Endothelial cell of umbilical vein (primary cell): ENCODE measurements at regions not wholly inside any gene's neighbourhood (a gene's known extent, or its start where the extent isn't known, plus 50 kb on each side); places are given as distances from the start of the nearest gene placed in this dataset.

ENCODE experiments used
- BruUV-seq: library from RNA; stranded (reverse); fragments of 400-500 nt; replicated peaks from 2 replicates; lab custom pipeline; 2021; lab: Mats Ljungman, UMichigan
- CTCF ChIA-PET: fragments of 300-600, 350-600 bp; sonication (Branson Sonifier 250); formaldehyde crosslinking; loops from one replicate; lab custom pipeline; 2021; ENCODE audit warnings: antibody characterized with exemption, inconsistent platforms; lab: Charles Lee
- POLR2A ChIA-PET: fragments of 300-600, 350-600 bp; sonication (Branson Sonifier 250); formaldehyde crosslinking; loops from one replicate; lab custom pipeline; 2021; ENCODE audit warnings: antibody characterized with exemption, inconsistent platforms; lab: Charles Lee
- DNase-seq: peaks from one replicate; pipeline ENCODE4 v3.0.0-alpha.2; 2011; ENCODE audit warnings: low read depth, low spot score
- FAIRE-seq: peaks from 2 replicates; lab custom pipeline; 2011; peaks lifted over from hg19 to GRCh38; lab: Jason Lieb, UNC
- H2AFZ ChIP-seq: 2 replicates; pipeline ENCODE4 v1.6.0; 2012; ENCODE audit warnings: low read depth, low read length, control low read depth, inconsistent platforms
- H3K27ac ChIP-seq: 2 replicates; pipeline ENCODE4 v1.5.1; 2011; ENCODE audit warnings: low read depth, mild to moderate bottlenecking, control low read depth, low read length, moderate library complexity; ENCODE audit not compliant: insufficient read depth
- H3K27me3 ChIP-seq, 2 experiments: 2 replicates each; pipeline versions ENCODE4 v1.6.0 to v1.6.1; 2011; ENCODE audit warnings: low read length in 2 of 2, mixed read lengths in 1 of 2; ENCODE audit not compliant: control insufficient read depth in 2 of 2, insufficient read depth in 2 of 2
- H3K36me3 ChIP-seq, 2 experiments: 2 replicates in 1 of 2; 3 replicates in 1 of 2; pipeline ENCODE4 v1.5.1; 2011; ENCODE audit warnings: low read length in 2 of 2, mild to moderate bottlenecking in 1 of 2, moderate library complexity in 1 of 2; ENCODE audit not compliant: control insufficient read depth in 2 of 2, insufficient read depth in 2 of 2; ENCODE audit errors: extremely low read depth in 1 of 2
- H3K4me1 ChIP-seq: 3 replicates; pipeline ENCODE4 v1.5.1; 2011; ENCODE audit warnings: mild to moderate bottlenecking, low read length; ENCODE audit not compliant: control insufficient read depth, insufficient read depth; ENCODE audit errors: extremely low read depth
- H3K4me2 ChIP-seq: 2 replicates; pipeline ENCODE4 v1.6.1; 2011; ENCODE audit warnings: low read length, control low read depth, mixed read lengths; ENCODE audit not compliant: insufficient read depth
- H3K4me3 ChIP-seq, 3 experiments: fragments of 200-600 bp in 1 of 3; sonication (generic), shearing (Covaris generic) in 1 of 3; replicated peaks in 1 of 3; 2 replicates each; pipeline ENCODE4 v1.5.1; 2011 to 2016; ENCODE audit warnings: control low read depth in 3 of 3, low read length in 3 of 3, mild to moderate bottlenecking in 2 of 3, inconsistent platforms in 1 of 3, low read depth in 1 of 3, moderate library complexity in 1 of 3; ENCODE audit not compliant: insufficient read depth in 1 of 3
- H3K79me2 ChIP-seq: 2 replicates; pipeline ENCODE4 v1.6.0; 2012; ENCODE audit warnings: low read length, inconsistent platforms; ENCODE audit not compliant: control insufficient read depth, insufficient read depth
- H3K9ac ChIP-seq: replicated peaks from 2 replicates; pipeline ENCODE3; 2011; ENCODE audit warnings: low read length, control low read depth; ENCODE audit not compliant: insufficient read depth; ENCODE audit errors: extremely low read depth
- H3K9me1 ChIP-seq: replicated peaks from 3 replicates; pipeline ENCODE4 v1.6.0; 2011; ENCODE audit warnings: mild to moderate bottlenecking, low read length; ENCODE audit not compliant: control insufficient read depth, insufficient read depth; ENCODE audit errors: extremely low read depth
- H3K9me3 ChIP-seq: replicated peaks from 2 replicates; pipeline ENCODE4 v1.5.1; 2012; ENCODE audit warnings: low read length, inconsistent platforms; ENCODE audit not compliant: control insufficient read depth, insufficient read depth
- H4K20me1 ChIP-seq: replicated peaks from 2 replicates; pipeline ENCODE3; 2011; ENCODE audit warnings: mild to moderate bottlenecking, low read length; ENCODE audit not compliant: control insufficient read depth, insufficient read depth; ENCODE audit errors: extremely low read depth
- EZH2 ChIP-seq: IDR thresholded peaks from 2 replicates; pipeline ENCODE4 v1.6.1; 2012; ENCODE audit warnings: borderline replicate concordance, low read depth, mild to moderate bottlenecking, moderate library complexity, low read length, inconsistent platforms; ENCODE audit not compliant: severe bottlenecking
- FOS ChIP-seq: IDR thresholded peaks from 2 replicates; pipeline ENCODE4 v1.6.1; 2011; ENCODE audit warnings: mild to moderate bottlenecking, low read length, moderate library complexity, borderline replicate concordance; ENCODE audit not compliant: insufficient read depth
- GATA2 ChIP-seq: IDR thresholded peaks from 2 replicates; pipeline ENCODE4 v1.7.0; 2011; ENCODE audit warnings: low read depth, mild to moderate bottlenecking, moderate library complexity, mixed read lengths, low read length; ENCODE audit not compliant: insufficient read length, insufficient read depth
- JUN ChIP-seq: IDR thresholded peaks from 2 replicates; pipeline ENCODE4 v1.6.1; 2011; ENCODE audit warnings: borderline replicate concordance, low read depth; ENCODE audit not compliant: insufficient read length, insufficient read depth
- MYC ChIP-seq: IDR thresholded peaks from one replicate; pipeline ENCODE4 v1.6.1; 2011; ENCODE audit warnings: mild to moderate bottlenecking, low read depth, low read length
- POLR2A ChIP-seq: IDR thresholded peaks from 2 replicates; pipeline ENCODE4 v1.6.1; 2012; ENCODE audit warnings: low read depth, mild to moderate bottlenecking, control low read depth, low read length
- POLR2AphosphoS5 ChIP-seq: IDR thresholded peaks from 2 replicates; pipeline ENCODE4 v1.6.1; 2012; ENCODE audit warnings: low read depth, mild to moderate bottlenecking, control low read depth, low read length, moderate library complexity; ENCODE audit not compliant: insufficient read depth
- dilution Hi-C: fragments of 300-500 bp; cut with MboI; formaldehyde crosslinking; loops from one replicate; pipeline ENCODE4 v1.15.0; 2019; ENCODE audit warnings: low sequenced_read_pairs; ENCODE audit not compliant: extremely low pct_ligation_motif_present
- intact Hi-C: fragments of 100-400 bp; cut with micrococcal nuclease; formaldehyde crosslinking; loops from one replicate; pipeline ENCODE4 v1.10.0; 2022
- TF ChIP-seq, protein P1 (sequence below), 2 donors: IDR thresholded peaks; 1 replicate in 1 of 2; 2 replicates in 1 of 2; pipeline ENCODE4 v1.5.1; 2011; ENCODE audit warnings: low read length in 2 of 2, mild to moderate bottlenecking in 2 of 2, moderate library complexity in 2 of 2, control low read depth in 1 of 2, inconsistent platforms in 1 of 2, low read depth in 1 of 2; ENCODE audit not compliant: insufficient read depth in 1 of 2; ENCODE audit errors: extremely low read depth in 1 of 2
- TF ChIP-seq, protein P2 (sequence below): IDR thresholded peaks from 2 replicates; pipeline ENCODE4 v1.6.1; 2011; ENCODE audit not compliant: insufficient read depth, insufficient read length

DNA sequence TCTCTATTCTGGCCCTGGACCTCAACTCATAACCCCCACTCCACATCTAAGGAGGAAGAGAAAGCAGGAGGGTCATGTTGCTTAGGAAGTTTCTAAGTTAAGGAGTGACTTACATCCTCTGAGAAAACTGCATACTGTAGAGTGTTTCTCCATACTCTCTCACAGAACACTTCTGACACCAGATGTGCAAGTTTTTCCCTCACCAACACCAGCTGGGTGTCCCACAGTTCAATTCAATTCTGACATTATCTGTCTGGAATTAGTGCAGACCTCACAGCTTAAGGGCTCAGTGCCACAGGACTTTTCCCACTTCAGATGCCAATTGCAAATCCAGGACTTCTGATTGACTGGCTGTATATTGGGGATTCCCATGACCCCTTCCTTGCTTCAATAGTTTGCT lies 89.0 kb upstream of the SFRP2 start:
- ChIA-PET POLR2A (no interaction called here), CTCF (no interaction called here)
- Histone ChIP-seq H3K9me3 (peaks cover 3% of the 10 kb centered on the region), H3K36me3 (no peaks in the 10 kb centered on the region), H3K27me3 (no peaks in the 10 kb centered on the region), H3K9me1 (no peaks in the 10 kb centered on the region), H3K4me3 (no peak overlapping the region), H3K4me1 (no peaks in the 10 kb centered on the region), H2AFZ (no peak overlapping the region), H3K79me2 (no peaks in the 10 kb centered on the region), H3K9ac (no peak overlapping the region), H4K20me1 (no peaks in the 10 kb centered on the region), H3K4me2 (no peak overlapping the region), H3K27ac (no peak overlapping the region)
- DNase-seq (no peak), FAIRE-seq (no peak)
- TF ChIP-seq, protein P1, sequence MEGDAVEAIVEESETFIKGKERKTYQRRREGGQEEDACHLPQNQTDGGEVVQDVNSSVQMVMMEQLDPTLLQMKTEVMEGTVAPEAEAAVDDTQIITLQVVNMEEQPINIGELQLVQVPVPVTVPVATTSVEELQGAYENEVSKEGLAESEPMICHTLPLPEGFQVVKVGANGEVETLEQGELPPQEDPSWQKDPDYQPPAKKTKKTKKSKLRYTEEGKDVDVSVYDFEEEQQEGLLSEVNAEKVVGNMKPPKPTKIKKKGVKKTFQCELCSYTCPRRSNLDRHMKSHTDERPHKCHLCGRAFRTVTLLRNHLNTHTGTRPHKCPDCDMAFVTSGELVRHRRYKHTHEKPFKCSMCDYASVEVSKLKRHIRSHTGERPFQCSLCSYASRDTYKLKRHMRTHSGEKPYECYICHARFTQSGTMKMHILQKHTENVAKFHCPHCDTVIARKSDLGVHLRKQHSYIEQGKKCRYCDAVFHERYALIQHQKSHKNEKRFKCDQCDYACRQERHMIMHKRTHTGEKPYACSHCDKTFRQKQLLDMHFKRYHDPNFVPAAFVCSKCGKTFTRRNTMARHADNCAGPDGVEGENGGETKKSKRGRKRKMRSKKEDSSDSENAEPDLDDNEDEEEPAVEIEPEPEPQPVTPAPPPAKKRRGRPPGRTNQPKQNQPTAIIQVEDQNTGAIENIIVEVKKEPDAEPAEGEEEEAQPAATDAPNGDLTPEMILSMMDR (IDR thresholded peaks at IDR 0.05; ENCODE audit: extremely low read depth in 1 of 2, insufficient read depth in 1 of 2, low read depth in 1 of 2, low read length in 2 of 2): no peak
- TF ChIP-seq JUN (no peak), EZH2 (no peak), GATA2 (no peak), FOS (no peak), POLR2A (no peak), MYC (no peak), POLR2AphosphoS5 (no peak)
- TF ChIP-seq, protein P2, sequence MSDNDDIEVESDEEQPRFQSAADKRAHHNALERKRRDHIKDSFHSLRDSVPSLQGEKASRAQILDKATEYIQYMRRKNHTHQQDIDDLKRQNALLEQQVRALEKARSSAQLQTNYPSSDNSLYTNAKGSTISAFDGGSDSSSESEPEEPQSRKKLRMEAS: no peak
- no TSS peak for BruUV-seq
- intact Hi-C loops (no loop called here), dilution Hi-C loops (no loop called here)
